ENCODE measurements at regions not wholly inside any gene's neighbourhood (a gene's known extent, or its start where the extent isn't known, plus 50 kb on each side); places are given as distances from the start of the nearest gene placed in this dataset.

DNA sequence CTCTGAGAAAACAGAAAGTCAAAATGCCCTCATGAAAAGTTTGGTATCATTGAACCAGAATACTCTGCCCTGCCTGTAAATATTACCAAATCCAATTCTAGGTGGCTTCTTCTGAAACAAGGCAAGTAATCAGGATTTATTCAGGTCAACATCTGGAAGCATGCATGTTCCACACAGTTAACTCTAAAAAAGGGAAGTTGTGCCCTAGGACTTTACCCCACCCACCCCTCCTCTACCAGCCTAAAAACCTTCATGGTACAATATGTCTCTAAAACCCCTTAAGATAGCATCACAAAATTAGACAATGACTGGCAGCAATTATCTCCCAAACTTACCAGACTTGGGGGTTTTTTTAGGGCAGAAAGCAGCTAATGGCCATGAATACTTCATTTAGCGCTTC is 414.8 kb upstream of the SLC30A5 start:
- ATAC-seq (no peak), DNase-seq (ENCODE audit: low read depth, low spot score) (no peak)
- no TSS peak for BruUV-seq (replicated peaks)
- H3K9me3 ChIP-seq (ENCODE audit: control insufficient read depth, insufficient read depth, low read depth, low read length), result no peaks in the 10 kb centered on the region
- H3K27me3 ChIP-seq (ENCODE audit: control insufficient read depth, insufficient read depth, low read length), result 0 out of 2 replicates have a peak, but pooled peaks cover 2% of the 10 kb centered on the region
- intact Hi-C loops (cut with micrococcal nuclease; ENCODE audit: unreplicated experiment) (no loop called here), in situ Hi-C loops (cut with HindIII; ENCODE audit: low pct_unique_long_range_greater_than_20kb, low sequenced_read_pairs) (no loop called here)
- no peak overlapping the region for H3K27ac ChIP-seq (ENCODE audit: low read length)
- ChIA-PET CTCF (no interaction called here), POLR2A (no interaction called here)
- H3K4me3 ChIP-seq (ENCODE audit: low read depth in 2 of 2, low read length in 2 of 2), result no peak overlapping the region
- no peaks in the 10 kb centered on the region for H3K36me3 ChIP-seq (ENCODE audit: control insufficient read depth, insufficient read depth, low read length)
- no peaks in the 10 kb centered on the region for H3K4me1 ChIP-seq (ENCODE audit: control insufficient read depth, insufficient read depth, low read length)
- TF ChIP-seq POLR2AphosphoS5 (IDR thresholded peaks at IDR 0.05; ENCODE audit: low read depth, low read length), result no peak
- TF ChIP-seq, protein P1, sequence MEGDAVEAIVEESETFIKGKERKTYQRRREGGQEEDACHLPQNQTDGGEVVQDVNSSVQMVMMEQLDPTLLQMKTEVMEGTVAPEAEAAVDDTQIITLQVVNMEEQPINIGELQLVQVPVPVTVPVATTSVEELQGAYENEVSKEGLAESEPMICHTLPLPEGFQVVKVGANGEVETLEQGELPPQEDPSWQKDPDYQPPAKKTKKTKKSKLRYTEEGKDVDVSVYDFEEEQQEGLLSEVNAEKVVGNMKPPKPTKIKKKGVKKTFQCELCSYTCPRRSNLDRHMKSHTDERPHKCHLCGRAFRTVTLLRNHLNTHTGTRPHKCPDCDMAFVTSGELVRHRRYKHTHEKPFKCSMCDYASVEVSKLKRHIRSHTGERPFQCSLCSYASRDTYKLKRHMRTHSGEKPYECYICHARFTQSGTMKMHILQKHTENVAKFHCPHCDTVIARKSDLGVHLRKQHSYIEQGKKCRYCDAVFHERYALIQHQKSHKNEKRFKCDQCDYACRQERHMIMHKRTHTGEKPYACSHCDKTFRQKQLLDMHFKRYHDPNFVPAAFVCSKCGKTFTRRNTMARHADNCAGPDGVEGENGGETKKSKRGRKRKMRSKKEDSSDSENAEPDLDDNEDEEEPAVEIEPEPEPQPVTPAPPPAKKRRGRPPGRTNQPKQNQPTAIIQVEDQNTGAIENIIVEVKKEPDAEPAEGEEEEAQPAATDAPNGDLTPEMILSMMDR (IDR thresholded peaks at IDR 0.05), result no peak
- TF ChIP-seq, protein P2, sequence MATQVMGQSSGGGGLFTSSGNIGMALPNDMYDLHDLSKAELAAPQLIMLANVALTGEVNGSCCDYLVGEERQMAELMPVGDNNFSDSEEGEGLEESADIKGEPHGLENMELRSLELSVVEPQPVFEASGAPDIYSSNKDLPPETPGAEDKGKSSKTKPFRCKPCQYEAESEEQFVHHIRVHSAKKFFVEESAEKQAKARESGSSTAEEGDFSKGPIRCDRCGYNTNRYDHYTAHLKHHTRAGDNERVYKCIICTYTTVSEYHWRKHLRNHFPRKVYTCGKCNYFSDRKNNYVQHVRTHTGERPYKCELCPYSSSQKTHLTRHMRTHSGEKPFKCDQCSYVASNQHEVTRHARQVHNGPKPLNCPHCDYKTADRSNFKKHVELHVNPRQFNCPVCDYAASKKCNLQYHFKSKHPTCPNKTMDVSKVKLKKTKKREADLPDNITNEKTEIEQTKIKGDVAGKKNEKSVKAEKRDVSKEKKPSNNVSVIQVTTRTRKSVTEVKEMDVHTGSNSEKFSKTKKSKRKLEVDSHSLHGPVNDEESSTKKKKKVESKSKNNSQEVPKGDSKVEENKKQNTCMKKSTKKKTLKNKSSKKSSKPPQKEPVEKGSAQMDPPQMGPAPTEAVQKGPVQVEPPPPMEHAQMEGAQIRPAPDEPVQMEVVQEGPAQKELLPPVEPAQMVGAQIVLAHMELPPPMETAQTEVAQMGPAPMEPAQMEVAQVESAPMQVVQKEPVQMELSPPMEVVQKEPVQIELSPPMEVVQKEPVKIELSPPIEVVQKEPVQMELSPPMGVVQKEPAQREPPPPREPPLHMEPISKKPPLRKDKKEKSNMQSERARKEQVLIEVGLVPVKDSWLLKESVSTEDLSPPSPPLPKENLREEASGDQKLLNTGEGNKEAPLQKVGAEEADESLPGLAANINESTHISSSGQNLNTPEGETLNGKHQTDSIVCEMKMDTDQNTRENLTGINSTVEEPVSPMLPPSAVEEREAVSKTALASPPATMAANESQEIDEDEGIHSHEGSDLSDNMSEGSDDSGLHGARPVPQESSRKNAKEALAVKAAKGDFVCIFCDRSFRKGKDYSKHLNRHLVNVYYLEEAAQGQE (IDR thresholded peaks at IDR 0.05; ENCODE audit: insufficient read depth in 1 of 2, low read depth in 2 of 2, low read length in 1 of 2), result no peak
- no peak for TF ChIP-seq TCF7L2 (IDR thresholded peaks at IDR 0.05; ENCODE audit: low read depth, low read length)
- no peak for TF ChIP-seq SIN3A (IDR thresholded peaks at IDR 0.05; ENCODE audit: borderline replicate concordance, insufficient read depth, low read depth, low read length)

DNA sequence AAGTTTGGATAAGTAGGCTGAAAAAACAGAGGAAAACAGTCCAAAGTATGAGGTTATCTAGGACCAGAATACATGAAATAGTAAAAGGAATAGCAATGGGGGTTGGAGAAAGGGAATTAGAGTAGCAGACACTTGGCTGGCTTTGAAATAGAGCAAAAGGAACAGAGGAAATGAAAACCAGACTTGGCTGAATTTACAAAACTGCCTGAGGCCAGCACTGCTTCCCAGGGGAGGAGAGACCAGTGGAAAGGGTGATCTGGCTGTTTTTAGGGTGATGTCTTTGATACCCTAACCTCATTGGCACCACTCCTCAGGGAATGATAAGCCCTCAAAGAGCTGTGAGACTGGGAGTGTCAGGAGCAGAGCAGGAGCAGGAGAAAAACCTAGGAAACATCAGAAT is 413.4 kb upstream of the SLC30A5 start:
- intact Hi-C loops (cut with micrococcal nuclease; ENCODE audit: unreplicated experiment), result no loop called here
- BruUV-seq (replicated peaks), result no TSS peak
- Histone ChIP-seq H3K9me3 (ENCODE audit: control insufficient read depth, insufficient read depth, low read depth, low read length) (no peaks in the 10 kb centered on the region), H3K27me3 (ENCODE audit: control insufficient read depth, insufficient read depth, low read length) (0 out of 2 replicates have a peak, but pooled peaks cover 2% of the 10 kb centered on the region), H3K27ac (ENCODE audit: low read length) (no peak overlapping the region), H3K4me1 (ENCODE audit: control insufficient read depth, insufficient read depth, low read length) (no peaks in the 10 kb centered on the region), H3K36me3 (ENCODE audit: control insufficient read depth, insufficient read depth, low read length) (no peaks in the 10 kb centered on the region), H3K4me3 (ENCODE audit: low read depth in 2 of 2, low read length in 2 of 2) (no peak overlapping the region)
- in situ Hi-C loops (cut with HindIII; ENCODE audit: low pct_unique_long_range_greater_than_20kb, low sequenced_read_pairs), result no loop called here
- ATAC-seq, result no peak
- TF ChIP-seq TCF7L2 (IDR thresholded peaks at IDR 0.05; ENCODE audit: low read depth, low read length) (no peak), SIN3A (IDR thresholded peaks at IDR 0.05; ENCODE audit: borderline replicate concordance, insufficient read depth, low read depth, low read length) (no peak), POLR2AphosphoS5 (IDR thresholded peaks at IDR 0.05; ENCODE audit: low read depth, low read length) (no peak)
- TF ChIP-seq, protein P1 (IDR thresholded peaks at IDR 0.05), result no peak
- TF ChIP-seq, protein P2 (IDR thresholded peaks at IDR 0.05; ENCODE audit: insufficient read depth in 1 of 2, low read depth in 2 of 2, low read length in 1 of 2), result no peak
- ChIA-PET POLR2A (no interaction called here), CTCF (no interaction called here)
- DNase-seq (ENCODE audit: low read depth, low spot score), result no peak
